ENCODE measurements at regions not wholly inside any gene's neighbourhood (a gene's known extent, or its start where the extent isn't known, plus 50 kb on each side); places are given as distances from the start of the nearest gene placed in this dataset.
A peak's percentile ranks its signal among the peaks of the same experiment; 100 is the strongest.

DNA sequence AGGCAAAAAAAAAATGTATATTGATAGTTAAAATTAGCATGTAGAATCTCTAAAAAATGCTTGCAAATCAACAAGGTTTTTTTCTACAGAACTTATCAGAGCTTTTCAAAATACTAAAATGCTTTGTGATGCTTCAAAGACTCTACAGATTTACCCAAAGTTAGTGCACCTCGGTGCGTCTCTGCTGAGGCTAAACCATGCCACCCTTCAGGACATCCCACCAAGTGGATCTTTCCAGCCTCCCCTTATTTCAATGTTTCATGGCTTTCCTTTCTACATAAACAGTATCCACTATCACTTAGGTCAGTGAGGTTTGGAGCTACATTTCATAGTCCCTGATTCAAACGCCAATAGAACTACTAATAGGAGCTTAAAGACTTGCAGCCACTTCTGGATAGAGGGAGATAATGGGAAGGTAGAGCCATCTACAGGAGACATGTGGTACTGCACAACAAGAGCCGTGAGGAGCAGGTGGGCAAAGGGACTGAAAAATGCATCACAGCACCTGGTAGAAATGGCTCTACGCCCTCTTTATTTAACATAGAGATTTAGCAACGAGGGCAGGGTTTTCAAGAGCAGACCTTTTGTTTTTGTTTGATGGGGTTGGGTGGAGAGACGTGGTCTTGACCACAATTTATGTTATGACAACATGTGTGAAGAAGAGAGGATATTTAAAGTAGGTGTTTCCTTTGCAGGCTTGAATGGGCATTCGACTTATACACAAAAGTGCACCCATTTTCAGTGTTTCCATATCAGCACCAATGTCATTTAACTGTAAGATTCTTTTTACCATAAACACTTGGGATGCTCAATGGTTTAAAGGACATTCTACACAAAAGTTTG lies 56.1 kb upstream of the SLC35G4 start:
- DNase-seq = peak; percentile 52

DNA sequence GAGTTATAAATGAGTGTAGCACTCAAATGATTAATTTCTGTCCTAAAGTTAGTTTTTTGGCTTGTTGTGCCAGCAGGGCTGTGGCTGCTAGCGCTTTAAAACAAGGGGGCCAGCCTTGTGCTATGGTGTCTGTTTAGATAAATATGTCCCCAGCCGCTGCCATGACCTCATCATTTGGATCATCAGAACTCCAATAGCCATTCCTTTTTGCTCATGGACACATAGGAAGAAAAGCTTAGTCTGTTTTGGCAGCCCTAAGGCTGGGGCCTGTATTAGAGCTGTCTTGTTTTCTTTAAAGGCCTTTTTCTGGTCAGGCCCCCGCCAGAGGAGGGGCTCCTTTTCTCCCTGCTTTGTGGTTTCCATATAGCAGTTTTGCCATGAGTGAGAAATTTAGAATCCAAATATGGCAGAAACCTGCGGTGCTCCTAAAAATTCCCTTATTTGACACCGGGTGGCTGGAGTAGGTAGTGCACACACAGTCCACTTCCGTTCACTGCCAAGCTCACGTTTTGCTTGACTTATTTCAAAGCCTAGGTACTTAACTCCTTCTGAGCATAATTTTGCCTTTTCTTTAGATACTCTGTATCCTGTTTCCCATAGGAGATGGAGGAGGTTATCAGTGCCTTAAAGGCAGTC lies 60.4 kb upstream of the SLC35G4 start:
- no peak for DNase-seq

- DNase-seq = no peak
Measured at GRCh38 chr18:11548396-11548795, 61.0 kb upstream of the SLC35G4 start.

DNA sequence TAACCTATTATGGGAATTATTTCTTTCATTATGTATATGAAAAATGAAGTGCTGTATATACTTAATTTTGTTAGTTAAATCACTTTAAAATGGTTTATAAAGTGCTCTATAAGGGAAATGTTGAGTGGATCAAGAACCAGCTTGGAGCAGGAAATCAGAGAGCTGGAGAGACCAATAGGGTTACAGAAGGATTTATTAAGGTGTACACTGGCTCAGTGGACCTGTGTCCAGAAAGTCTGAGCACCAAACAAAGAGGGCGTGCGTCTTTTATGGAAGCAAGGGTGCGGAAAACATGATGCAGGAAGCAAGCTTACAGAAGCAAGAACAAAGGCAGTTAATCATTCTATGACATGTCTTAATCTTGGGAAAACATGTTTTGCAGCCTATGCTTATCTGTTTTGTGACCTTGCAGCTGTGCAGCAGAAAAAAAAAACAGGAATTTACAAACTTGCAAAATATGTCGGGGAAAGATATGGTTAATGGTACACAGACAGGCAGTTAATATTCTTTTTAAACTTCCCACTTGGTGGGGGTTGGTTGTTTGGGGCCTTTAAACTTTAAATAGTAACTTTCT lies 65.2 kb upstream of the SLC35G4 start:
- DNase-seq = no peak

- DNase-seq = no peak
Measured at GRCh38 chr18:11541179-11541578, 68.2 kb upstream of the SLC35G4 start.

DNA sequence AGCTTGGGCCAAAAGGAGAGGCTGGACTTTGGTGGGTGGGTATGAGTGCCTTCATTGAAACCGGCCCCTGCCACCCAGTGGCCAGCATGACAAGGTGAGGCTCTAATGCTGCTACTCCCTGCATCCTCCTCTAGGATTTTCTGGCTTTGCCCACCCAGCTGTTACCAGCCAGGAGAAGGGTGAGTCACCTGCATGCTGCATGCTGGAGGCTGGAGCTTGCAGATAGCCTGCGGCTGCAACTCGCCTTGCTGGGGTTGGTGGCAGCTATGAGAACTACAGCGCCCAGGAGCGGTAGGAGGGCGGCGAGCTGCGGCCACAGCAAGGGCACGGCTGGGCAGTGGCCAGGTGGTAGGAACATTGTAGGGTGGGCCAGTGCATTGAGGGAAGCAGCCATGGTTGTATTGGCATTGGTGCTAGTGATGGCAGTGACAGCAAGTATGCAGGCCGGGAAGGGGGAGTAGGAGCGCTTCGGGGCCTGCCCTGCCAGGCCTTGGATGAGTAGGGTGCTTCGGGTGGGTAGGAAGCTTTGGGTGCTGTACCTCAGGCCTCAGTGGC lies 75.4 kb upstream of the SLC35G4 start:
- DNase-seq = no peak

- no peak for DNase-seq
Measured at GRCh38 chr18:11533513-11533890, 75.9 kb upstream of the SLC35G4 start.

DNA sequence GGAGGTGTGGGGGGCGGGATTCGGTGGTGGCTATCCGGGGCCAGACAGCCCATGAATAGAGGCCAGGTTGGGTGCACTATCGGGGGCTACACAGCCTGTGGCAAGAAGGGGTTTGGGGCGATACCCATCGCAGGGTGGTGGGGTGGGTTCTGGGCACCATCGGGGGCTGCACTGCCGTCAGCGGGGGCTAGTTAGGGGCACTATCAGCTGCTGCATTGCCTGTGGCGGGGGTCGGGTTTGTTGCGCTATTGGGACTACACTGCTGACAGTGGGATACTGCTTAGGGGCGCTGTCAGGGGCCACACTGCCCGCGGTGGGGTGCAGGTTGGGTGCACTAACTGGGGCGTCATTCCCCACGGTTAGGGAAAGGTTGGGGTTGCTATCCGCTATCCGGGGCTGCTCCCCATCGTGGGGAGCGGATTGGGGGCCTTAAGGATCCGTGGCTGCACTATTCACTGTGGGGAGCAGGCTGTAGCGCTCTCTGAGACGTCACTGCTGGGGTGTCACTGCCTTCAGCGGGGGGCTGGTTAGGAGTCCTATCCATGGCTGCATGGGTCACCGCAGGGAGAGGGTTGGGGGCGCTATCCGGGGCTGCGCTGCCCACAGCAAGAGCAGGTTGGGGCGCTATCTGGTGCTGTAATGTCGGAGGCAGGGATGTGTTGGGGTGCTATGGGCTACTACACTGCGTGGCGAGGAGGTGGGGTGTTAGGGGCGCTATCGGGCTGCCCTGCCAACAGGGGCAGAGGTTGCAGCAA lies 76.5 kb upstream of the SLC35G4 start:
- DNase-seq = no peak

- DNase-seq = no peak
Measured at GRCh38 chr18:11529081-11529480, 80.3 kb upstream of the SLC35G4 start.

DNA sequence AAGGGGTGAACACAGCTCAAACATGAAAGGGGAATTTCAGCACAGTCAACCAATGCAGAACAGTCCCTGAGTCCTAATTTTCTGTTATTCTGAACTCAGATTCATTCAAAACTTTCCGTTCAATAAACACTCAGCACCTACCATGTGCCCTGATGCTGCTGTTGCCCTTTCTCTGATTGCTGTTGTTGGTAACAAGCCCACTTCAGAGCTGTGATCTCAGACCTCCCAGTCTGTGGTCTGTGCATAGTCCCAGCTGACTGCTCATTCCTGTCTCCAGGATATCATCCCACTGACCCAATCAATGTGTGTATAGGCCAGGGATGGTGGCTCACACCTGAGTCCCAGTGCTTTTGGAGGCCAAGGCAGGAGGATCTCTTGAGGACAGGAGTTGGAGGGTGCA lies 82.7 kb upstream of the SLC35G4 start:
- DNase-seq = no peak

DNA sequence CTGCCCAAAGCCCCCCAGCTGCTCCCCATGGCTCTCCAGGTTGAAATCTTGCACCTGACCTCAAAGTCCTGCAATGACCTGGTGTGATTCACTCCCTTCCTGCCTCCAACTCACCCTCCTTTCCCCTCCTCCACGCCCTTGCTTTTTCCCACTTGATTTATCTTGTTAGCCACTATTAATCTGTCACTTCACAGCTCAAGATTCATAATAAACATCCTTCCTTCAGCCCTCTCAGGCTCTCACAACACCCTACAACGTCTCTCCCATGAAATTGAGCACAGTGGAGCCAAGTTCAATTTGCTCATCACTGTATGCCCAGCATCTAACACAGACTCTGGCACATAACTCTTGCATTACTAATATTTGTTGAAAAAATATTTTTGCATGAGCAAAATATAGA lies 85.6 kb upstream of the SLC35G4 start:
- DNase-seq = no peak

DNA sequence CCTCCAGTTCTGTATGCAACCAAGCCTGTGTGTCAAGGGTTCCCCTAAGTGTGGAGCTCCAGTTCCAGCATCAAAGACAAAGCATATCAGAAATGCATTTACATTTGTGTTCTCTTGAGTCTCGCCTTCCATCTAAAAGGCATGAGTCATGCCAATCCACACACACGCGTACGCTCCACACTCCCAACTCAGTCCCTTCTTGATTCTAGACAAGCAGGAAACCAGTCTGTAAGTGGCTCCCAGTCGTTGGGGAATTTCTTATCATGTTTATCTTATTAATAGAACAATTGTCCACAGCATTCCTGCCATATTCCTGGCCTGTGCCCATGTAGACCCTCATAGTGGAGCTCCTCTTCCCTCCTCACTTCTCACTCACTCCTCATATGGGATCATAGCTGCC lies 86.4 kb upstream of the SLC35G4 start:
- no peak for DNase-seq

- DNase-seq = no peak
Measured at GRCh38 chr18:11521853-11522252, 87.5 kb upstream of the SLC35G4 start.

DNA sequence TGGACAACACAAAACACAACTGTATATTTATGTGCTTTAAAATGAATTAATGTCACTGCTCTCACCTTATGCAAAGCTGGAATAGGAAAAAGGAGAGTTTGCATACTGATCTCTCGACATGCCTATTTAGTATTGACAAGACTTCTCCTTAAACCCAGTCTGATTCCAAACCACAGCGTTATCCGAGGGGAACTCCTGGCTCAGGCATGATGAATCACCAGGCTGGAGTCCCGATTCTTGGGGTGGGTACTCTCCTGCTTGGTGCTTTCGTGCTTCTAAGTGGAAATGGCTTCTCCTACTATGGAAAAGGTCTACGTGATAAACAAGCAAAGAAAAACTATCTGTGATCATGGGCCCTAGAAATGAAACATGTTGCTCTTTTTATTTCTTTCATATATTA lies 88.9 kb upstream of the SLC35G4 start:
- DNase-seq = no peak

- DNase-seq = no peak
Measured at GRCh38 chr18:11518788-11519685, 90.4 kb upstream of the SLC35G4 start.

- no peak for DNase-seq
Measured at GRCh38 chr18:11517704-11518103, 91.7 kb upstream of the SLC35G4 start.

DNA sequence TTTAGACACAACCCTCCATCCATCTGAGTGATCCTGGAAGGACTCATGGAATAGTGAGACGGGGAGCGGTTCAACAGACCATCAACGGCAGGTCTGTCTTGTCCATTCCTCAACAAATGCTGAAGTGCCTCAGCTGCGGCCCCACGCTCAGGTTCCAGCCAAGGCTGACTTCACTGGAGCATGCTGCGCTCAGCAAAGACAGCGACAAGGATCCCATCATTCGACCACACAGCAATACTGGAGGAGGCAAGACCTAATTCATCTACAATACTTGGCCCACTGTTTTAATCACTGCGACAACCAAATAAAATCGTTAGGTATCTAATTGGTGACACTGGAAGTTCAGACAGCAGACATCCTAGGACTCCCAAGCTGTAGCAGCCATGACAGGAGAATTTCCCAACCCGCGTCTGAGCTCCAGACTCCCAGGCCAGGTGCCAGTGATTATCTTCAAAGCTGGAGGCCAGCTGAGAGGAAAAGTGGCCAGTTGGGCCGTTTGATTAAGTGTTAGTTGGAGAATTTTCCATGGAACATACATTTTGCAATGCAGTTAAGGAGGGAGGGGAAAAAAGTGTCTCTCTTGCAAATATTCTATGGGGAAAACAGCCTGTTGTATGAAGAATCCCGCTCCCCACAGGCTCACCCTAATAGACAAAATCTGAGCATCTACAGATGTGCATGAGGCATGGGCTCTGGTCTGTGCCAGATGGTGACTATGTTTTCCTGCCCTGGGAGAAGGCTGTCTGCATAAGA lies 92.5 kb upstream of the SLC35G4 start:
- DNase-seq = no peak

DNA sequence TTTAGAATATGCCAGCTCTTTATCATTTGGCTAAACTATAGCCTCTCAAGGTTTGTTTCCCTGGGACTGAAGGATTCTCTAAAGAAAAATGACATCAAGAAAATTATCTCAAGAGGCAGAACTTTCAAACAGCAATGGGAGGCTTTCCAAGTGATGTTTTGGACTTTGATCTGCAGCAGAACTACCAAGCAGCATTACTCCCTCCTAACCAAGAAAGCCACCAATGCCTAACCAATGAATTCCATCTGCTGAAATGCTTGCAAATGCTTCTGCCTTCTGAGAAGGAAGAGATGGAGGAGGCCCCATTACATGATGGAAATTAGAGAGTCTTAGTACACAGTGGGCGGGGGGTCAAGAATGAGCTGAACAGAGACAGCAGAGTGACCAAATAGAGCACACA lies 95.1 kb upstream of the SLC35G4 start:
- no peak for DNase-seq

- DNase-seq = no peak
Measured at GRCh38 chr18:11512096-11513025, 97.0 kb upstream of the SLC35G4 start.

GRCh38 chr18:11511434-11512095 lies 97.8 kb upstream of the SLC35G4 start:
- DNase-seq = no peak
